Peyer's patch (tissue), 4 donors: ENCODE measurements at regions not wholly inside any gene's neighbourhood (a gene's known extent, or its start where the extent isn't known, plus 50 kb on each side); places are given as distances from the start of the nearest gene placed in this dataset.

ENCODE experiments used
- POLR2A ChIP-seq, 2 donors: fragments of 450-650 bp; IDR thresholded peaks; one replicate each; pipeline ENCODE4 v1.5.1; 2017; ENCODE audit warnings: antibody characterized with exemption in 2 of 2, mild to moderate bottlenecking in 2 of 2, moderate library complexity in 2 of 2
- TF ChIP-seq, protein P1 (sequence below), 6 experiments: fragments of 450-650 bp in 4 of 6; fragments of 200-600 bp in 2 of 6; sonication (generic) in 1 of 6; IDR thresholded peaks; one replicate each; pipeline ENCODE4 v1.5.1; 2017 to 2019; ENCODE audit warnings: antibody characterized with exemption in 6 of 6, mild to moderate bottlenecking in 3 of 6, moderate library complexity in 1 of 6

DNA sequence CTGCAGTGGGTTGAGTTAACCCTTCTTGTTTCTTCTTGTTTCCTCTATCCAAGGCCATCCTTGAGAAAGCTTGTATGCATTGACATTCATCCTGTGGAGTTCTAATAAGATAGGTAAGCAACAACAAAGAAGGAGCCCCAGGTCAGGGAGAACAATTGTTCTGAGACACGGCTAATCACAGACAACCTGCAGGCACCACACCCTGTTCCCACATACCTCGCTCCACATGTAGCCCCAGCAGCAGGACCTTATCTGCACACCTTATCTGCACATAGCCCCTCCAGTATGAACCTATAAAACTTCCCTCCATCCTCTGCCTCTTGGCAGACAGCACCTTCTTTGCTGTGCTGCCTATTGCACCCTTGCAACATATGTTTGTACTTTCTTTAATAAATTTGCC is 129.1 kb downstream of the MSL3 start:
- TF ChIP-seq, protein P1, sequence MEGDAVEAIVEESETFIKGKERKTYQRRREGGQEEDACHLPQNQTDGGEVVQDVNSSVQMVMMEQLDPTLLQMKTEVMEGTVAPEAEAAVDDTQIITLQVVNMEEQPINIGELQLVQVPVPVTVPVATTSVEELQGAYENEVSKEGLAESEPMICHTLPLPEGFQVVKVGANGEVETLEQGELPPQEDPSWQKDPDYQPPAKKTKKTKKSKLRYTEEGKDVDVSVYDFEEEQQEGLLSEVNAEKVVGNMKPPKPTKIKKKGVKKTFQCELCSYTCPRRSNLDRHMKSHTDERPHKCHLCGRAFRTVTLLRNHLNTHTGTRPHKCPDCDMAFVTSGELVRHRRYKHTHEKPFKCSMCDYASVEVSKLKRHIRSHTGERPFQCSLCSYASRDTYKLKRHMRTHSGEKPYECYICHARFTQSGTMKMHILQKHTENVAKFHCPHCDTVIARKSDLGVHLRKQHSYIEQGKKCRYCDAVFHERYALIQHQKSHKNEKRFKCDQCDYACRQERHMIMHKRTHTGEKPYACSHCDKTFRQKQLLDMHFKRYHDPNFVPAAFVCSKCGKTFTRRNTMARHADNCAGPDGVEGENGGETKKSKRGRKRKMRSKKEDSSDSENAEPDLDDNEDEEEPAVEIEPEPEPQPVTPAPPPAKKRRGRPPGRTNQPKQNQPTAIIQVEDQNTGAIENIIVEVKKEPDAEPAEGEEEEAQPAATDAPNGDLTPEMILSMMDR (IDR thresholded peaks at IDR 0.05), result no peak
- TF ChIP-seq POLR2A (IDR thresholded peaks at IDR 0.05), result no peak
